H9 (cell line): ENCODE measurements at regions not wholly inside any gene's neighbourhood (a gene's known extent, or its start where the extent isn't known, plus 50 kb on each side); places are given as distances from the start of the nearest gene placed in this dataset.

Experiments used
- DNase-seq: peaks from one replicate; pipeline ENCODE4 v3.0.0-alpha.2; 2017
- H2AFZ ChIP-seq: one replicate; pipeline ENCODE4 v1.6.1; 2013; ENCODE audit warnings: mild to moderate bottlenecking, low read length, control low read depth, moderate library complexity
- H2AK5ac ChIP-seq: 2 replicates; pipeline ENCODE4 v1.6.1; 2013; ENCODE audit warnings: low read length, control low read depth, mixed read lengths; ENCODE audit not compliant: insufficient read length
- H2BK120ac ChIP-seq: one replicate; pipeline ENCODE4 v1.6.1; 2013; ENCODE audit warnings: low read depth, mild to moderate bottlenecking, low read length, control low read depth, inconsistent platforms; ENCODE audit not compliant: poor library complexity, severe bottlenecking
- H2BK12ac ChIP-seq: 2 replicates; pipeline ENCODE4 v1.6.1; 2013; ENCODE audit warnings: low read length, control low read depth, mixed read lengths, low read depth; ENCODE audit not compliant: insufficient read length
- H2BK15ac ChIP-seq: 2 replicates; pipeline ENCODE4 v1.6.1; 2013; ENCODE audit warnings: low read depth, low read length, control low read depth
- H2BK20ac ChIP-seq: one replicate; pipeline ENCODE4 v1.6.1; 2013; ENCODE audit warnings: low read depth, mild to moderate bottlenecking, low read length, control low read depth, inconsistent platforms; ENCODE audit not compliant: poor library complexity, severe bottlenecking
- H2BK5ac ChIP-seq: 2 replicates; pipeline ENCODE4 v1.6.1; 2013; ENCODE audit warnings: low read length, control low read depth, mixed read lengths; ENCODE audit not compliant: insufficient read length
- H3K14ac ChIP-seq: 2 replicates; pipeline ENCODE4 v1.6.1; 2013; ENCODE audit warnings: low read length, control low read depth; ENCODE audit not compliant: insufficient read depth
- H3K18ac ChIP-seq: 2 replicates; pipeline ENCODE4 v1.6.1; 2013; ENCODE audit warnings: low read depth, mild to moderate bottlenecking, mixed read lengths, low read length, control low read depth; ENCODE audit not compliant: insufficient read length
- H3K23ac ChIP-seq: 2 replicates; pipeline ENCODE4 v1.6.1; 2013; ENCODE audit warnings: low read length, control low read depth, mixed read lengths, low read depth; ENCODE audit not compliant: insufficient read length
- H3K23me2 ChIP-seq: 2 replicates; pipeline ENCODE4 v1.6.1; 2013; ENCODE audit warnings: low read depth, mild to moderate bottlenecking, mixed read lengths, low read length, control low read depth; ENCODE audit not compliant: insufficient read length, poor library complexity, severe bottlenecking
- H3K27ac ChIP-seq: 2 replicates; pipeline ENCODE4 v1.5.1; 2013; ENCODE audit warnings: low read length, control low read depth, mixed read lengths, low read depth; ENCODE audit not compliant: insufficient read length
- H3K27me3 ChIP-seq: 2 replicates; pipeline ENCODE4 v1.6.1; 2013; ENCODE audit warnings: low read length, control low read depth, inconsistent platforms; ENCODE audit not compliant: insufficient read depth
- H3K4ac ChIP-seq: 2 replicates; pipeline ENCODE4 v1.6.1; 2013; ENCODE audit warnings: low read depth, mild to moderate bottlenecking, control low read depth, inconsistent platforms, low read length, moderate library complexity
- H3K4me1 ChIP-seq: 2 replicates; pipeline ENCODE4 v1.6.1; 2013; ENCODE audit warnings: low read length, control low read depth, inconsistent platforms; ENCODE audit not compliant: insufficient read depth
- H3K4me2 ChIP-seq: 2 replicates; pipeline ENCODE4 v1.6.1; 2013; ENCODE audit warnings: low read length, control low read depth, mixed read lengths; ENCODE audit not compliant: insufficient read length, insufficient read depth
- H3K56ac ChIP-seq: 2 replicates; pipeline ENCODE4 v1.6.1; 2013; ENCODE audit warnings: low read depth, mild to moderate bottlenecking, mixed read lengths, low read length, control low read depth; ENCODE audit not compliant: insufficient read length
- H3K79me1 ChIP-seq: 2 replicates; pipeline ENCODE4 v1.6.1; 2013; ENCODE audit warnings: low read depth, mild to moderate bottlenecking, moderate library complexity, low read length, control low read depth, inconsistent platforms; ENCODE audit not compliant: insufficient read depth, poor library complexity, severe bottlenecking
- H3K79me2 ChIP-seq: 2 replicates; pipeline ENCODE4 v1.6.1; 2013; ENCODE audit warnings: low read length, control low read depth, inconsistent platforms; ENCODE audit not compliant: insufficient read depth
- H3K9ac ChIP-seq: 2 replicates; pipeline ENCODE4 v1.6.1; 2013; ENCODE audit warnings: low read length, control low read depth, mixed read lengths; ENCODE audit not compliant: insufficient read length; ENCODE audit errors: extremely low read depth
- H3K9me3 ChIP-seq: one replicate; pipeline ENCODE4 v1.6.1; 2013; ENCODE audit warnings: low read depth, low read length, inconsistent platforms; ENCODE audit not compliant: control insufficient read depth
- H3T11ph ChIP-seq: one replicate; pipeline ENCODE4 v1.6.1; 2013; ENCODE audit warnings: mild to moderate bottlenecking, low read length, control low read depth, inconsistent platforms
- H4K20me1 ChIP-seq: one replicate; pipeline ENCODE4 v1.6.1; 2013; ENCODE audit not compliant: control insufficient read depth, insufficient read length, insufficient read depth
- H4K5ac ChIP-seq: 2 replicates; pipeline ENCODE4 v1.6.1; 2013; ENCODE audit warnings: low read depth, mild to moderate bottlenecking, mixed read lengths, low read length, control low read depth; ENCODE audit not compliant: insufficient read length
- H4K8ac ChIP-seq: replicated peaks from 2 replicates; pipeline ENCODE4 v1.6.1; 2013; ENCODE audit warnings: low read length, control low read depth, mixed read lengths, low read depth; ENCODE audit not compliant: insufficient read length
- H4K91ac ChIP-seq: 2 replicates; pipeline ENCODE4 v1.6.1; 2013; ENCODE audit warnings: low read depth, mild to moderate bottlenecking, moderate library complexity, mixed read lengths, low read length, control low read depth; ENCODE audit not compliant: insufficient read length
- H3K27ac Mint-ChIP-seq, 3 experiments: 2 replicates in 2 of 3; 3 replicates in 1 of 3; pipeline ENCODE4 v1.8.0; 2020 to 2021; ENCODE audit warnings: mixed read lengths in 3 of 3, mild to moderate bottlenecking in 1 of 3, moderate library complexity in 1 of 3
- H3K27me3 Mint-ChIP-seq: 2 replicates; pipeline ENCODE4 v1.8.0; 2021; ENCODE audit warnings: low read depth, mild to moderate bottlenecking, moderate library complexity, mixed read lengths
- H3K36me3 Mint-ChIP-seq, 3 experiments: 2 replicates in 2 of 3; 3 replicates in 1 of 3; pipeline ENCODE4 v1.8.0; 2020 to 2021; ENCODE audit warnings: low read depth in 3 of 3, mixed read lengths in 3 of 3; ENCODE audit not compliant: insufficient read depth in 1 of 3
- H3K4me1 Mint-ChIP-seq, 2 experiments: 2 replicates each; pipeline ENCODE4 v1.8.0; 2020; ENCODE audit warnings: mixed read lengths in 2 of 2
- H3K4me3 Mint-ChIP-seq, 2 experiments: 2 replicates in 1 of 2; 3 replicates in 1 of 2; pipeline ENCODE4 v1.8.0; 2020 to 2021; ENCODE audit warnings: mild to moderate bottlenecking in 2 of 2, mixed read lengths in 2 of 2, moderate library complexity in 1 of 2
- H3K9me3 Mint-ChIP-seq, 2 experiments: 2 replicates in 1 of 2; 3 replicates in 1 of 2; pipeline ENCODE4 v1.8.0; 2020; ENCODE audit warnings: mild to moderate bottlenecking in 2 of 2, mixed read lengths in 2 of 2, moderate library complexity in 1 of 2
- CTCF ChIP-seq: fragments of 200-600 bp; sonication (generic); conservative IDR thresholded peaks from 3 replicates; pipeline ENCODE4 v1.8.0; 2021; ENCODE audit warnings: antibody characterized with exemption, mild to moderate bottlenecking
- whole genome bisulfite sequencing: extraction: QIAGEN DNeasy Blood & Tissue Kit; methylation state at CpG from one replicate; pipeline ENCODE4 v1.1.7; 2013; ENCODE audit warnings: missing lambda C conversion rate, low lambda C conversion rate, mixed read lengths; ENCODE audit not compliant: insufficient read length; ENCODE audit errors: extremely low coverage; 5-methylcytosine and 5-hydroxymethylcytosine counted together

DNA sequence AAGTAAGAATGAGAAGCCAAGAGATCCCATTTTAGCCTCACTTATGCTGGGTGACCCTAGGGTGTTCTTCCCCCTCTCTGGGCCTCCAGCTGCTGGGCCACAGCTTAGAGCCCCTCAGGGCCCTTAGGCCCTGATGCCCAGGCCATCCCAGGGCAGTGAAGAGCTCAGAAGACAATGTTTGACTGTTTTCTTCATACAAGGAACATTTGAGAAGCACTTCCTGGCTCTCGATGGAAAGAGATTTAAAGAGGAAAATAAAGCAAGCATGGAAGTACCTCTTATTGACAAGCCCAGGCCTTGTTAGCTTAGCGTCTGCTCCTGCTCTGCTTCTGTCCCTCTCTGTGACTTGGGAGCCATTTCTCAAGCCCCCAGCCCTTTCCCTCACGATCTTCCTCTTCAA lies 165.9 kb upstream of the SMIM23 start:
- H3K18ac ChIP-seq, result no peak overlapping the region
- H2BK5ac ChIP-seq, result no peak overlapping the region
- no peaks in the 10 kb centered on the region for H3K79me1 ChIP-seq
- H4K5ac ChIP-seq, result no peak overlapping the region
- no peaks in the 10 kb centered on the region for H3K9me3 ChIP-seq
- H4K91ac ChIP-seq, result no peak overlapping the region
- H2BK15ac ChIP-seq, result no peak overlapping the region
- no peak for DNase-seq
- H3K27me3 ChIP-seq, result peaks cover 35% of the 10 kb centered on the region; the same call in 1 of the 2 replicates
- Mint-ChIP-seq H3K9me3 (peaks cover 0 to 11% of the 10 kb centered on the region in 2 experiments; a peak in 2 of 5 replicates), H3K36me3 (no peaks in the 10 kb centered on the region; a peak in 1 of 7 replicates), H3K27ac (no peak overlapping the region), H3K4me3 (no peak overlapping the region), H3K27me3 (peaks cover 96% of the 10 kb centered on the region), H3K4me1 (peaks cover 31 to 33% of the 10 kb centered on the region in 2 experiments)
- H2BK20ac ChIP-seq, result no peak overlapping the region
- no peak overlapping the region for H3K4ac ChIP-seq
- no peak overlapping the region for H3K27ac ChIP-seq
- no peak overlapping the region for H4K8ac ChIP-seq
- no peak overlapping the region for H3K9ac ChIP-seq
- no peak overlapping the region for H3K56ac ChIP-seq
- no CpG with 5 or more reads among the region's 3 CpGs for WGBS
- no peak overlapping the region for H2BK120ac ChIP-seq
- no peak overlapping the region for H3K14ac ChIP-seq
- no peak overlapping the region for H3T11ph ChIP-seq
- H3K4me1 ChIP-seq, result peaks cover 6% of the 10 kb centered on the region; the same call in 1 of the 2 replicates
- H4K20me1 ChIP-seq, result no peaks in the 10 kb centered on the region
- TF ChIP-seq CTCF, result no peak
- H2BK12ac ChIP-seq, result no peak overlapping the region
- H3K79me2 ChIP-seq, result no peaks in the 10 kb centered on the region
- H2AK5ac ChIP-seq, result no peak overlapping the region
- H3K23me2 ChIP-seq, result no peaks in the 10 kb centered on the region
- no peak overlapping the region for H2AFZ ChIP-seq
- H3K23ac ChIP-seq, result no peak overlapping the region
- no peak overlapping the region for H3K4me2 ChIP-seq
